ENCODE measurements at regions not wholly inside any gene's neighbourhood (a gene's known extent, or its start where the extent isn't known, plus 50 kb on each side); places are given as distances from the start of the nearest gene placed in this dataset.

DNA sequence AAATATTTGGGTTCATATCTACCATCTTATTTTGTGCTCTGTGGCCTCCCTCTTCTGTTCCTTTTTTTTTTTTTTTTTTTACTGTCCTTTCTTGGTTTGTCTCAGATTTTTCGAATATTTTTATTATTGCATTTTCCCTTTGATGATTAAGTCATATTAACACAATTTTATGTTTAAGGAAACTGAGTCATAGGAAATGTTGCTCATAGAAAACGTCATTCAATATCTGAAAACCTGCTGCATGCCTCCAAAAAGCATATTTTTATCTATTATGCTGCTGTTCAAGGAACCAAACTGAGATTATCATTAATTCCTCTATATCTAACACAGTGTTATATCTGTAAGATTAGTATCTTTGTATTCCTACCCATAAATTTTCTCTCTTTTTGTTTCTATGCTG is 614.3 kb upstream of the SLC8A1 start:
- no peak overlapping the region for H3K27ac Mint-ChIP-seq
- Histone ChIP-seq H3K36me3 (replicated peaks in 1 of 2; ENCODE audit: control insufficient read depth in 1 of 2, insufficient read depth in 2 of 2, low read length in 2 of 2) (no peaks in the 10 kb centered on the region), H3K9ac (ENCODE audit: insufficient read depth, low read length, poor library complexity, severe bottlenecking) (no peak overlapping the region), H3K4me1 (ENCODE audit: control insufficient read depth in 1 of 2, insufficient read depth in 2 of 2, low read length in 2 of 2) (no peaks in the 10 kb centered on the region), H3K79me2 (ENCODE audit: insufficient read depth, low read length) (no peaks in the 10 kb centered on the region), H3K9me3 (replicated peaks in 1 of 2; ENCODE audit: control insufficient read depth in 1 of 2, insufficient read depth in 1 of 2, low read length in 2 of 2) (no peaks in the 10 kb centered on the region), H3K27ac (ENCODE audit: low read depth in 1 of 2, low read length in 2 of 2) (no peak overlapping the region), H3K4me2 (replicated peaks; ENCODE audit: extremely low read depth, low read length, poor library complexity, severe bottlenecking) (no peak overlapping the region), H4K20me1 (ENCODE audit: insufficient read depth, low read length) (no peaks in the 10 kb centered on the region), H3K27me3 (ENCODE audit: control insufficient read depth in 2 of 2, insufficient read depth in 2 of 2, low read length in 2 of 2) (no peaks in the 10 kb centered on the region), H3K4me3 (replicated peaks in 1 of 3; ENCODE audit: low read depth in 2 of 3, low read length in 3 of 3) (no peak overlapping the region), H2AFZ (ENCODE audit: insufficient read depth, low read depth, low read length, poor library complexity, severe bottlenecking) (no peak overlapping the region)
- no peaks in the 10 kb centered on the region for H3K36me3 Mint-ChIP-seq
- DNase-seq = no peak
- intact Hi-C loops (cut with micrococcal nuclease) = no loop called here
- TF ChIP-seq, protein P1, sequence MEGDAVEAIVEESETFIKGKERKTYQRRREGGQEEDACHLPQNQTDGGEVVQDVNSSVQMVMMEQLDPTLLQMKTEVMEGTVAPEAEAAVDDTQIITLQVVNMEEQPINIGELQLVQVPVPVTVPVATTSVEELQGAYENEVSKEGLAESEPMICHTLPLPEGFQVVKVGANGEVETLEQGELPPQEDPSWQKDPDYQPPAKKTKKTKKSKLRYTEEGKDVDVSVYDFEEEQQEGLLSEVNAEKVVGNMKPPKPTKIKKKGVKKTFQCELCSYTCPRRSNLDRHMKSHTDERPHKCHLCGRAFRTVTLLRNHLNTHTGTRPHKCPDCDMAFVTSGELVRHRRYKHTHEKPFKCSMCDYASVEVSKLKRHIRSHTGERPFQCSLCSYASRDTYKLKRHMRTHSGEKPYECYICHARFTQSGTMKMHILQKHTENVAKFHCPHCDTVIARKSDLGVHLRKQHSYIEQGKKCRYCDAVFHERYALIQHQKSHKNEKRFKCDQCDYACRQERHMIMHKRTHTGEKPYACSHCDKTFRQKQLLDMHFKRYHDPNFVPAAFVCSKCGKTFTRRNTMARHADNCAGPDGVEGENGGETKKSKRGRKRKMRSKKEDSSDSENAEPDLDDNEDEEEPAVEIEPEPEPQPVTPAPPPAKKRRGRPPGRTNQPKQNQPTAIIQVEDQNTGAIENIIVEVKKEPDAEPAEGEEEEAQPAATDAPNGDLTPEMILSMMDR (IDR thresholded peaks at IDR 0.05) = no peak
- peaks cover 0 to 2% (median 0%) of the 10 kb centered on the region in 7 donors for H3K9me3 Mint-ChIP-seq
- no peaks in the 10 kb centered on the region for H3K4me1 Mint-ChIP-seq
- no CpG with 5 or more reads among the region's 2 CpGs for WGBS (ENCODE audit: insufficient coverage)
- peaks cover 0 to 2% (median 0%) of the 10 kb centered on the region in 3 donors for H3K27me3 Mint-ChIP-seq (ENCODE audit: low read depth in 3 of 3)
- H3K4me3 Mint-ChIP-seq = no peak overlapping the region

DNA sequence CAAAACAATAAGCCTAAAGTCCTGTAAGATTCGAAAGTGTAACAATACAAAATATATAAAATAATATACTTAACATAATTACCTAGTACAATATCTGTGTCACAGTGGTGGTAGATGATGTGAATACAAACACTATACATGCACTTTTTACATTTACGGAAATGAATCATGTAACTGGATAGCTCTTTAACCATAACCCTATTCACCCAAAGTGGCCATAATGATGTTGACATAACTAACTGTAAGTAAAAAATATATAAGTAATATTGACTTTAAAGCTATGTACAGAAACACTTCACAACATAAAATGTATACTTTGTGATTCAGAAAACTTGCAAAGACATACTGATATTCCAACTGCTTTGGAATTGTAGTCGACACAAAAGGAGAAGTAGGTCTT is 616.9 kb upstream of the SLC8A1 start:
- TF ChIP-seq, protein P1 (IDR thresholded peaks at IDR 0.05) = no peak
- no peak overlapping the region for H3K4me2 ChIP-seq (replicated peaks; ENCODE audit: extremely low read depth, low read length, poor library complexity, severe bottlenecking)
- no peaks in the 10 kb centered on the region for H3K27me3 ChIP-seq (ENCODE audit: control insufficient read depth in 2 of 2, insufficient read depth in 2 of 2, low read length in 2 of 2)
- no peaks in the 10 kb centered on the region for H3K36me3 Mint-ChIP-seq
- H3K27me3 Mint-ChIP-seq (ENCODE audit: low read depth in 3 of 3) = peaks cover 0 to 2% (median 0%) of the 10 kb centered on the region in 3 donors
- H2AFZ ChIP-seq (ENCODE audit: insufficient read depth, low read depth, low read length, poor library complexity, severe bottlenecking) = no peak overlapping the region
- H3K4me1 ChIP-seq (ENCODE audit: control insufficient read depth in 1 of 2, insufficient read depth in 2 of 2, low read length in 2 of 2) = no peaks in the 10 kb centered on the region
- peaks cover 0 to 2% (median 0%) of the 10 kb centered on the region in 7 donors for H3K9me3 Mint-ChIP-seq
- no CpG with 5 or more reads among the region's 3 CpGs for WGBS (ENCODE audit: insufficient coverage)
- no peaks in the 10 kb centered on the region for H3K4me1 Mint-ChIP-seq
- H3K79me2 ChIP-seq (ENCODE audit: insufficient read depth, low read length) = no peaks in the 10 kb centered on the region
- H3K36me3 ChIP-seq (replicated peaks in 1 of 2; ENCODE audit: control insufficient read depth in 1 of 2, insufficient read depth in 2 of 2, low read length in 2 of 2) = no peaks in the 10 kb centered on the region
- no peak overlapping the region for H3K9ac ChIP-seq (ENCODE audit: insufficient read depth, low read length, poor library complexity, severe bottlenecking)
- H3K4me3 Mint-ChIP-seq = no peak overlapping the region
- H3K27ac ChIP-seq (ENCODE audit: low read depth in 1 of 2, low read length in 2 of 2) = no peak overlapping the region
- DNase-seq = no peak
- no peaks in the 10 kb centered on the region for H4K20me1 ChIP-seq (ENCODE audit: insufficient read depth, low read length)
- H3K4me3 ChIP-seq (replicated peaks in 1 of 3; ENCODE audit: low read depth in 2 of 3, low read length in 3 of 3) = no peak overlapping the region
- no peak overlapping the region for H3K27ac Mint-ChIP-seq
- intact Hi-C loops (cut with micrococcal nuclease) = no loop called here
- H3K9me3 ChIP-seq (replicated peaks in 1 of 2; ENCODE audit: control insufficient read depth in 1 of 2, insufficient read depth in 1 of 2, low read length in 2 of 2) = no peaks in the 10 kb centered on the region
